Testis (tissue), 2 donors: ENCODE measurements at regions not wholly inside any gene's neighbourhood (a gene's known extent, or its start where the extent isn't known, plus 50 kb on each side); places are given as distances from the start of the nearest gene placed in this dataset.

Experiments used
- CTCF ChIP-seq, 3 experiments: fragments of 450-650 bp in 2 of 3; fragments of 200-600 bp in 1 of 3; sonication (generic) in 1 of 3; IDR thresholded peaks; one replicate each; pipeline ENCODE4 v1.5.1; 2016 to 2019; ENCODE audit warnings: antibody characterized with exemption in 3 of 3, mild to moderate bottlenecking in 2 of 3, moderate library complexity in 1 of 3
- POLR2A ChIP-seq: fragments of 450-650 bp; IDR thresholded peaks from one replicate; pipeline ENCODE4 v1.6.1; 2017; ENCODE audit warnings: antibody characterized with exemption, mild to moderate bottlenecking, moderate library complexity

GRCh38 chr3:30426293-30426993 is 180.0 kb upstream of the TGFBR2 start:
- TF ChIP-seq CTCF (IDR thresholded peaks at IDR 0.05) (no peak), POLR2A (no peak)
